ENCODE measurements at regions not wholly inside any gene's neighbourhood (a gene's known extent, or its start where the extent isn't known, plus 50 kb on each side); places are given as distances from the start of the nearest gene placed in this dataset.

DNA sequence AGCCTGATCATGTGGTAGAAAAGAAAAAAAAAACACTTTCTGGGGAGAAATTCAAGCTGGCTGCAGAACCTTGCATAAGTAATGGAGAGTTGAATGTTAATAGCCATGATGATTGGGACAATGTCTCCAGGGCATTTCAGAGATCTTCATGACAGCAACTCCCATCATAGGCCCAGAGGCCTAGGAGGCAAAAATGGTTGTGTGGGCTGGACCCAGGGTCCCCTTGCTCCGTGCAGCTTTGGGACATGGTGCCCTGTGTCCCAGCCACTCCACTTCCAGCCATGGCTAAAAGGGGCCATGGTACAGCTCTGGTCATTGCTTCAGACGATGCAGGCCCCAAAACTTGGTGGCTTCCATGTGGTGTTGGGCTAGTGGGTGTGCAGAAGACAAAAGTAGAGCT, 1170.9 kb downstream of the C4orf33 start:
- no peak overlapping the region for H2AFZ ChIP-seq (ENCODE audit: low read length)
- no peaks in the 10 kb centered on the region for H3K79me2 ChIP-seq (ENCODE audit: control insufficient read depth, insufficient read depth, low read length)
- no peak overlapping the region for H3K4me3 ChIP-seq (replicated peaks in 1 of 4; ENCODE audit: control extremely low read depth in 1 of 4, insufficient read depth in 1 of 4, low read depth in 3 of 4, low read length in 4 of 4)
- no peaks in the 10 kb centered on the region for H3K9me3 ChIP-seq (ENCODE audit: control insufficient read depth, insufficient read depth, low read depth, low read length)
- H3K27me3 ChIP-seq (ENCODE audit: control insufficient read depth, insufficient read depth, low read length): no peaks in the 10 kb centered on the region
- H3K4me1 ChIP-seq (ENCODE audit: control insufficient read depth, extremely low read depth, insufficient read depth, low read length): no peaks in the 10 kb centered on the region
- no peaks in the 10 kb centered on the region for H3K36me3 ChIP-seq (ENCODE audit: control insufficient read depth, insufficient read depth, low read length)
- no peak overlapping the region for H3K9ac ChIP-seq (ENCODE audit: insufficient read depth, low read length)
- TF ChIP-seq, protein P1, sequence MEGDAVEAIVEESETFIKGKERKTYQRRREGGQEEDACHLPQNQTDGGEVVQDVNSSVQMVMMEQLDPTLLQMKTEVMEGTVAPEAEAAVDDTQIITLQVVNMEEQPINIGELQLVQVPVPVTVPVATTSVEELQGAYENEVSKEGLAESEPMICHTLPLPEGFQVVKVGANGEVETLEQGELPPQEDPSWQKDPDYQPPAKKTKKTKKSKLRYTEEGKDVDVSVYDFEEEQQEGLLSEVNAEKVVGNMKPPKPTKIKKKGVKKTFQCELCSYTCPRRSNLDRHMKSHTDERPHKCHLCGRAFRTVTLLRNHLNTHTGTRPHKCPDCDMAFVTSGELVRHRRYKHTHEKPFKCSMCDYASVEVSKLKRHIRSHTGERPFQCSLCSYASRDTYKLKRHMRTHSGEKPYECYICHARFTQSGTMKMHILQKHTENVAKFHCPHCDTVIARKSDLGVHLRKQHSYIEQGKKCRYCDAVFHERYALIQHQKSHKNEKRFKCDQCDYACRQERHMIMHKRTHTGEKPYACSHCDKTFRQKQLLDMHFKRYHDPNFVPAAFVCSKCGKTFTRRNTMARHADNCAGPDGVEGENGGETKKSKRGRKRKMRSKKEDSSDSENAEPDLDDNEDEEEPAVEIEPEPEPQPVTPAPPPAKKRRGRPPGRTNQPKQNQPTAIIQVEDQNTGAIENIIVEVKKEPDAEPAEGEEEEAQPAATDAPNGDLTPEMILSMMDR (conservative IDR thresholded peaks at IDR 0.05 in 1 of 2, IDR thresholded peaks at IDR 0.05 in 1 of 2; ENCODE audit: low read depth in 1 of 2, low read length in 2 of 2): no peak
- no peak for TF ChIP-seq EZH2 (IDR thresholded peaks at IDR 0.05; ENCODE audit: low read length, missing control alignments)
- DNase-seq (ENCODE audit: low read depth in 2 of 2): no peak
- H3K4me2 ChIP-seq (ENCODE audit: extremely low read depth, insufficient read depth, low read length): no peak overlapping the region
- no peak overlapping the region for H3K27ac ChIP-seq (ENCODE audit: insufficient read depth, low read length)
- H4K20me1 ChIP-seq (ENCODE audit: control insufficient read depth, extremely low read depth, insufficient read depth, low read length): no peaks in the 10 kb centered on the region

DNA sequence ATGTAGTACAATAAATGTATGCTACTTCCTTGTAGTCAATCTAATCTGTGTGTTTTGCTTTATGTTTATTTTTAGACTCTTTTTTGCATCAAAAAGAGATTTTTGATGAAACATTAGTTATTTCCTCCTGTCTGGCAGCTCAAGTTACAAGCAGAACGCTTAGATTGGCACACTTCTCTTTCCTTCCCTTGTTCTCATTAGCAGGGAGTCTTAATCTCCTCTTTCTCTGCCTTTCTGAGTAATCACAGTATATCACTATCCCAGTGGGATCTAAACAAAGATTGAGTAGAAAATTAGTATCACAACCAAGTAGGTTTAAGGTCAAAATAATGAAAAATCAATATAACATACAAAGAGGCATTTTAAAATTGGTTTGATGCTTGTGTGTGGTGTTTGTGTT, 1192.6 kb downstream of the C4orf33 start:
- H3K4me3 ChIP-seq (replicated peaks in 1 of 4; ENCODE audit: control extremely low read depth in 1 of 4, insufficient read depth in 1 of 4, low read depth in 3 of 4, low read length in 4 of 4): no peak overlapping the region
- H2AFZ ChIP-seq (ENCODE audit: low read length): no peak overlapping the region
- H3K9ac ChIP-seq (ENCODE audit: insufficient read depth, low read length): no peak overlapping the region
- DNase-seq (ENCODE audit: low read depth in 2 of 2): no peak
- H3K79me2 ChIP-seq (ENCODE audit: control insufficient read depth, insufficient read depth, low read length): no peaks in the 10 kb centered on the region
- no peaks in the 10 kb centered on the region for H3K9me3 ChIP-seq (ENCODE audit: control insufficient read depth, insufficient read depth, low read depth, low read length)
- no peaks in the 10 kb centered on the region for H3K27me3 ChIP-seq (ENCODE audit: control insufficient read depth, insufficient read depth, low read length)
- H3K4me1 ChIP-seq (ENCODE audit: control insufficient read depth, extremely low read depth, insufficient read depth, low read length): no peaks in the 10 kb centered on the region
- no peak overlapping the region for H3K27ac ChIP-seq (ENCODE audit: insufficient read depth, low read length)
- no peaks in the 10 kb centered on the region for H3K36me3 ChIP-seq (ENCODE audit: control insufficient read depth, insufficient read depth, low read length)
- H3K4me2 ChIP-seq (ENCODE audit: extremely low read depth, insufficient read depth, low read length): no peak overlapping the region
- TF ChIP-seq, protein P1 (conservative IDR thresholded peaks at IDR 0.05 in 1 of 2, IDR thresholded peaks at IDR 0.05 in 1 of 2; ENCODE audit: low read depth in 1 of 2, low read length in 2 of 2): no peak
- no peak for TF ChIP-seq EZH2 (IDR thresholded peaks at IDR 0.05; ENCODE audit: low read length, missing control alignments)
- no peaks in the 10 kb centered on the region for H4K20me1 ChIP-seq (ENCODE audit: control insufficient read depth, extremely low read depth, insufficient read depth, low read length)

DNA sequence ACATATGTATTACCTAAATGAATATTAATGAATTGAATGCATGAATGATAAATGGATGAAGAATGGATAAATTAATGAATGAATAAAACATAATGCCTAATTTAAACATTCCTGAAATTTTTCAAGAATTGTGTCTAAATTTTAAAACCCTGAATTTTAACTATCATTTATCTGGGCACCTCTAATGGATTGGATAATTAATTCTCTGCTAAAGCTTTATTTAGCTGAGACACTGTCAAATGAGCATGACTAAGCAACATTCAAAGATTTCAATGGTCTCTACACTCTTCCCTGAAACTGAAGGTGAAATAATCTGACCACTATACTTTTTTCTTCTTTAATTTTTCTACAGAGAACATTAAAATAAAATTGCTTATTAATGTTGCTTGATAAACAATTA, 1197.7 kb downstream of the C4orf33 start:
- no peak for TF ChIP-seq EZH2 (IDR thresholded peaks at IDR 0.05; ENCODE audit: low read length, missing control alignments)
- TF ChIP-seq, protein P1 (conservative IDR thresholded peaks at IDR 0.05 in 1 of 2, IDR thresholded peaks at IDR 0.05 in 1 of 2; ENCODE audit: low read depth in 1 of 2, low read length in 2 of 2): no peak
- H3K4me2 ChIP-seq (ENCODE audit: extremely low read depth, insufficient read depth, low read length): no peak overlapping the region
- H2AFZ ChIP-seq (ENCODE audit: low read length): no peak overlapping the region
- no peak for DNase-seq (ENCODE audit: low read depth in 2 of 2)
- no peaks in the 10 kb centered on the region for H3K36me3 ChIP-seq (ENCODE audit: control insufficient read depth, insufficient read depth, low read length)
- H3K4me1 ChIP-seq (ENCODE audit: control insufficient read depth, extremely low read depth, insufficient read depth, low read length): no peaks in the 10 kb centered on the region
- no peaks in the 10 kb centered on the region for H3K9me3 ChIP-seq (ENCODE audit: control insufficient read depth, insufficient read depth, low read depth, low read length)
- no peak overlapping the region for H3K27ac ChIP-seq (ENCODE audit: insufficient read depth, low read length)
- H3K79me2 ChIP-seq (ENCODE audit: control insufficient read depth, insufficient read depth, low read length): no peaks in the 10 kb centered on the region
- H3K27me3 ChIP-seq (ENCODE audit: control insufficient read depth, insufficient read depth, low read length): no peaks in the 10 kb centered on the region
- H3K9ac ChIP-seq (ENCODE audit: insufficient read depth, low read length): no peak overlapping the region
- H3K4me3 ChIP-seq (replicated peaks in 1 of 4; ENCODE audit: control extremely low read depth in 1 of 4, insufficient read depth in 1 of 4, low read depth in 3 of 4, low read length in 4 of 4): no peak overlapping the region
- H4K20me1 ChIP-seq (ENCODE audit: control insufficient read depth, extremely low read depth, insufficient read depth, low read length): no peaks in the 10 kb centered on the region

Measured in fibroblast of lung (primary cell).